ENCODE measurements at regions not wholly inside any gene's neighbourhood (a gene's known extent, or its start where the extent isn't known, plus 50 kb on each side); places are given as distances from the start of the nearest gene placed in this dataset.

DNA sequence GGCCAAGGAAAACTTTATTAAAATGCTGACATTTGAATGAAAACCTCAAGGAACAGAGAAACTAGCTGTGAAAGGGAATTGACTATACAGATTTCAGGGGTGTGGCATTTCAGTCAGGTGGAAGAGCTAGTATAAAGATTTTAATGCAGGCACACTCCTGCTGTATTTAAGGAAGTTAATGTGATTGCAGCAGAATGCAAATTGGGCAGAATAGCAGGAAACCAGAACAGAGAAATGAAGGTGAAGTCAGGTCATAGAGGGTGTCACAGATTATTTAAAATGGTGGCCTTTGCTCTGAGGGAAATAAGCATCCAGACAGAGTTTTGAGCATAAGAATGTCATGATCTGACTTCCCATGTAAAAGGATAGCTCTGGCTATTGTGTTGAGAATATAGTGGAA is 898.1 kb upstream of the WWC1 start:
- Histone ChIP-seq H3K4me1 (ENCODE audit: control insufficient read depth, extremely low read depth, insufficient read depth, low read length) (no peaks in the 10 kb centered on the region), H3K4me3 (replicated peaks in 1 of 3; ENCODE audit: insufficient read depth in 1 of 3, low read depth in 1 of 3, low read length in 3 of 3) (no peak overlapping the region), H3K9ac (replicated peaks; ENCODE audit: extremely low read depth, insufficient read depth, low read length) (no peak overlapping the region), H3K4me2 (ENCODE audit: insufficient read depth, low read length) (no peak overlapping the region), H3K9me3 (replicated peaks; ENCODE audit: control insufficient read depth, insufficient read depth, low read length) (peaks cover 2% of the 10 kb centered on the region), H3K9me1 (replicated peaks; ENCODE audit: control insufficient read depth, extremely low read depth, insufficient read depth, low read length) (no peaks in the 10 kb centered on the region), H2AFZ (ENCODE audit: low read depth, low read length) (no peak overlapping the region), H3K36me3 (ENCODE audit: control insufficient read depth in 2 of 2, extremely low read depth in 1 of 2, insufficient read depth in 2 of 2, low read length in 2 of 2) (no peaks in the 10 kb centered on the region), H3K79me2 (ENCODE audit: control insufficient read depth, insufficient read depth, low read length) (no peaks in the 10 kb centered on the region), H3K27me3 (ENCODE audit: control insufficient read depth in 2 of 2, insufficient read depth in 2 of 2, low read length in 2 of 2) (no peaks in the 10 kb centered on the region), H3K27ac (ENCODE audit: insufficient read depth, low read depth, low read length) (no peak overlapping the region), H4K20me1 (replicated peaks; ENCODE audit: control insufficient read depth, extremely low read depth, insufficient read depth, low read length) (no peaks in the 10 kb centered on the region)
- no peak for DNase-seq (ENCODE audit: low read depth, low spot score)
- ChIA-PET POLR2A (no interaction called here), CTCF (no interaction called here)
- dilution Hi-C loops (cut with MboI; ENCODE audit: extremely low pct_ligation_motif_present, low sequenced_read_pairs) (no loop called here), intact Hi-C loops (cut with micrococcal nuclease) (no loop called here)
- no TSS peak for BruUV-seq (replicated peaks)
- no peak for TF ChIP-seq GATA2 (IDR thresholded peaks at IDR 0.05; ENCODE audit: insufficient read depth, insufficient read length, low read depth, low read length)
- TF ChIP-seq EZH2 (IDR thresholded peaks at IDR 0.05; ENCODE audit: borderline replicate concordance, low read depth, low read length, severe bottlenecking) = no peak
- TF ChIP-seq MYC (IDR thresholded peaks at IDR 0.05; ENCODE audit: low read depth, low read length) = no peak
- TF ChIP-seq POLR2AphosphoS5 (IDR thresholded peaks at IDR 0.05; ENCODE audit: insufficient read depth, low read depth, low read length) = no peak
- TF ChIP-seq MAX (IDR thresholded peaks at IDR 0.05; ENCODE audit: insufficient read depth, insufficient read length) = no peak
- no peak for TF ChIP-seq POLR2A (IDR thresholded peaks at IDR 0.05; ENCODE audit: low read depth, low read length)
- TF ChIP-seq FOS (IDR thresholded peaks at IDR 0.05; ENCODE audit: borderline replicate concordance, insufficient read depth, low read length) = no peak
- no peak for TF ChIP-seq CTCF (IDR thresholded peaks at IDR 0.05; ENCODE audit: extremely low read depth in 1 of 2, insufficient read depth in 1 of 2, low read depth in 1 of 2, low read length in 2 of 2)
- no peak for TF ChIP-seq JUN (IDR thresholded peaks at IDR 0.05; ENCODE audit: borderline replicate concordance, insufficient read depth, insufficient read length, low read depth)
- FAIRE-seq = no peak

Measured in endothelial cell of umbilical vein (primary cell).